Gastrocnemius medialis (tissue), 4 donors: ENCODE measurements at regions not wholly inside any gene's neighbourhood (a gene's known extent, or its start where the extent isn't known, plus 50 kb on each side); places are given as distances from the start of the nearest gene placed in this dataset.

ENCODE experiments used
- CTCF ChIP-seq, 5 experiments: fragments of 450-650 bp in 3 of 5; fragments of 200-600 bp in 2 of 5; sonication (generic) in 2 of 5; IDR thresholded peaks in 4 of 5; conservative IDR thresholded peaks in 1 of 5; 1 replicate in 4 of 5; 2 replicates in 1 of 5; pipeline ENCODE4 v1.5.1; 2016 to 2019; ENCODE audit warnings: antibody characterized with exemption in 5 of 5, mild to moderate bottlenecking in 3 of 5, moderate library complexity in 3 of 5
- POLR2A ChIP-seq, 2 donors: fragments of 450-650 bp; IDR thresholded peaks; one replicate each; pipeline ENCODE4 v1.6.1; 2017; ENCODE audit warnings: antibody characterized with exemption in 2 of 2, mild to moderate bottlenecking in 2 of 2, moderate library complexity in 2 of 2

GRCh38 chr5:24788829-24789514 is 144.2 kb upstream of the CDH10 start:
- TF ChIP-seq CTCF (IDR thresholded peaks at IDR 0.05 in 4 of 5, conservative IDR thresholded peaks at IDR 0.05 in 1 of 5) (no peak), POLR2A (IDR thresholded peaks at IDR 0.05) (no peak)
